WTC11 (cell line): ENCODE measurements at regions not wholly inside any gene's neighbourhood (a gene's known extent, or its start where the extent isn't known, plus 50 kb on each side); places are given as distances from the start of the nearest gene placed in this dataset.
"Not testable (repeated sequence)": the region's sequence is repeated elsewhere in the genome, so short reads cannot be mapped to it uniquely, and the experiment has no call there.

ENCODE experiments used
- ATAC-seq: fragments of 200-7000 bp; cut with Tn5 transposase; 2 replicates; pipeline ENCODE4 v1.10.0; 2021; ENCODE audit warnings: mild to moderate bottlenecking, moderate library complexity
- CTCF ChIA-PET: fragments of 300-600 bp; sonication (Branson Sonifier 250); formaldehyde crosslinking; loops from one replicate; lab custom pipeline; 2021; ENCODE audit warnings: antibody characterized with exemption; lab: Charles Lee
- POLR2A ChIA-PET: fragments of 350-600 bp; sonication (Branson Sonifier 250); formaldehyde crosslinking; loops from one replicate; lab custom pipeline; 2021; ENCODE audit warnings: antibody characterized with exemption; lab: Charles Lee
- DNase-seq: peaks from one replicate; pipeline ENCODE4 v3.0.0; 2021; ENCODE audit warnings: low spot score
- H3K27ac Mint-ChIP-seq: 2 replicates; pipeline ENCODE4 v1.8.0; 2021; ENCODE audit warnings: mixed read lengths
- H3K27me3 Mint-ChIP-seq: 2 replicates; pipeline ENCODE4 v1.8.0; 2021; ENCODE audit warnings: low read depth, mild to moderate bottlenecking, moderate library complexity, mixed read lengths
- H3K36me3 Mint-ChIP-seq: 2 replicates; pipeline ENCODE4 v1.8.0; 2021; ENCODE audit warnings: mixed read lengths
- H3K4me1 Mint-ChIP-seq: 2 replicates; pipeline ENCODE4 v1.8.0; 2022; ENCODE audit warnings: mixed read lengths
- H3K4me3 Mint-ChIP-seq: 2 replicates; pipeline ENCODE4 v1.8.0; 2021; ENCODE audit warnings: mild to moderate bottlenecking, moderate library complexity, mixed read lengths
- H3K9me3 Mint-ChIP-seq: 2 replicates; pipeline ENCODE4 v1.8.0; 2021; ENCODE audit warnings: mixed read lengths
- ATF6 ChIP-seq: sonication (generic); formaldehyde crosslinking; IDR thresholded peaks from 2 replicates; pipeline ENCODE4 v1.8.1; 2023; ENCODE audit warnings: mild to moderate bottlenecking, missing genetic modification reagents
- CREM ChIP-seq: sonication (generic); formaldehyde crosslinking; IDR thresholded peaks from 2 replicates; pipeline ENCODE4 v1.8.1; 2022; ENCODE audit warnings: mild to moderate bottlenecking, missing genetic modification reagents, moderate library complexity
- GABPB1 ChIP-seq: sonication (generic); formaldehyde crosslinking; IDR thresholded peaks from 2 replicates; pipeline ENCODE4 v1.8.1; 2023; ENCODE audit warnings: mild to moderate bottlenecking, missing genetic modification reagents
- GRHL2 ChIP-seq: fragments of 250-450 bp; sonication (Bioruptor Pico); IDR thresholded peaks from 2 replicates; pipeline ENCODE4 v1.8.0; 2022; ENCODE audit warnings: mild to moderate bottlenecking, moderate library complexity; ENCODE audit not compliant: insufficient replicate concordance, severe bottlenecking
- HMGXB4 ChIP-seq: sonication (generic); formaldehyde crosslinking; IDR thresholded peaks from 2 replicates; pipeline ENCODE4 v1.8.1; 2023; ENCODE audit warnings: mild to moderate bottlenecking, moderate library complexity, missing genetic modification reagents
- IRF2 ChIP-seq: sonication (generic); formaldehyde crosslinking; IDR thresholded peaks from 2 replicates; pipeline ENCODE4 v1.8.0; 2022; ENCODE audit warnings: low read depth, missing genetic modification reagents, borderline replicate concordance
- KAT7 ChIP-seq: sonication (generic); formaldehyde crosslinking; IDR thresholded peaks from 2 replicates; pipeline ENCODE4 v1.8.1; 2023; ENCODE audit warnings: missing genetic modification reagents, mild to moderate bottlenecking, borderline replicate concordance
- NFE2L1 ChIP-seq: sonication (generic); formaldehyde crosslinking; IDR thresholded peaks from 2 replicates; pipeline ENCODE4 v1.8.1; 2023; ENCODE audit warnings: missing genetic modification reagents
- NR1H2 ChIP-seq: sonication (generic); formaldehyde crosslinking; IDR thresholded peaks from 2 replicates; pipeline ENCODE4 v1.9.0; 2021; ENCODE audit warnings: mild to moderate bottlenecking, moderate library complexity, missing genetic modification reagents
- TCF7 ChIP-seq: sonication (generic); formaldehyde crosslinking; IDR thresholded peaks from 2 replicates; pipeline ENCODE4 v1.8.0; 2022; ENCODE audit warnings: mild to moderate bottlenecking, low read depth, missing genetic modification reagents, moderate library complexity
- TEAD1 ChIP-seq: sonication (generic); formaldehyde crosslinking; IDR thresholded peaks from 2 replicates; pipeline ENCODE4 v1.8.0; 2022; ENCODE audit warnings: mild to moderate bottlenecking, missing genetic modification reagents
- TP53 ChIP-seq: sonication (generic); formaldehyde crosslinking; IDR thresholded peaks from 2 replicates; pipeline ENCODE4 v1.8.1; 2023; ENCODE audit warnings: mild to moderate bottlenecking, missing genetic modification reagents
- ZMAT4 ChIP-seq: fragments of 250-450 bp; sonication (Bioruptor Pico); IDR thresholded peaks from 2 replicates; pipeline ENCODE4 v1.9.0; 2021; ENCODE audit warnings: mild to moderate bottlenecking
- ZNF138 ChIP-seq: sonication (generic); formaldehyde crosslinking; conservative IDR thresholded peaks from 2 replicates; pipeline ENCODE4 v1.8.1; 2022; ENCODE audit warnings: mild to moderate bottlenecking, moderate library complexity, missing genetic modification reagents
- ZNF317 ChIP-seq: sonication (generic); formaldehyde crosslinking; IDR thresholded peaks from 2 replicates; pipeline ENCODE4 v1.8.1; 2023; ENCODE audit warnings: low read depth, mild to moderate bottlenecking, moderate library complexity, missing genetic modification reagents, borderline replicate concordance
- ZNF423 ChIP-seq: fragments of 250-450 bp; sonication (Bioruptor Pico); IDR thresholded peaks from 2 replicates; pipeline ENCODE4 v2.1.2; 2022; ENCODE audit warnings: mild to moderate bottlenecking, moderate library complexity
- TF ChIP-seq, protein P1 (sequence below): sonication (generic); formaldehyde crosslinking; IDR thresholded peaks from 2 replicates; pipeline ENCODE4 v1.8.0; 2023; ENCODE audit warnings: mild to moderate bottlenecking, missing genetic modification reagents
- TF ChIP-seq, protein P2 (sequence below): sonication (generic); formaldehyde crosslinking; IDR thresholded peaks from 2 replicates; pipeline ENCODE4 v1.8.1; 2022; ENCODE audit warnings: mild to moderate bottlenecking, moderate library complexity, missing genetic modification reagents
- TF ChIP-seq, protein P3 (sequence below): sonication (generic); formaldehyde crosslinking; IDR thresholded peaks from 2 replicates; pipeline ENCODE4 v1.8.1; 2022; ENCODE audit warnings: missing genetic modification reagents, borderline replicate concordance
- TF ChIP-seq, protein P4 (sequence below): fragments of 250-450 bp; sonication (Bioruptor Pico); IDR thresholded peaks from 2 replicates; pipeline ENCODE4 v1.9.0; 2021; ENCODE audit warnings: mild to moderate bottlenecking, borderline replicate concordance

DNA sequence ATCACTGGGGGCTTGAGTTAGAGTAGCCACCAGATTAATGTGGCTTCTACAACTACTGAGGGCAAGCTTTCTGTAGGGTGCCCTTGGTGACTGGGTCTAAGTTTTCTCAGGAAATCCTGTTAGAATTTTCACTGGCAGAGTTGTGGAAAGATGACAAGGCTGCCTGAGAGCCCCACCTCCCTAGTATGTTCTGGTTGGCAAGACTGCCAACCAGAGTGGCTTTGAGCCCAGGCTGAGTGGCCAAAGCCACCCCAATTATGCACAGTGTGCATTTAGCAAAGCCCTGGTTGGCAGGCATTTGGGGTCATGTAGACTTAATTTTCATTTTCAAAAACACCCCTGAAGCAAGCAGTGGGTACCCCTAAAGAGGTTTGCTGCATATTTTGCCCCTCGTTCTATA is 136.7 kb upstream of the HAPLN1 start (continued):
- TF ChIP-seq, protein P1, sequence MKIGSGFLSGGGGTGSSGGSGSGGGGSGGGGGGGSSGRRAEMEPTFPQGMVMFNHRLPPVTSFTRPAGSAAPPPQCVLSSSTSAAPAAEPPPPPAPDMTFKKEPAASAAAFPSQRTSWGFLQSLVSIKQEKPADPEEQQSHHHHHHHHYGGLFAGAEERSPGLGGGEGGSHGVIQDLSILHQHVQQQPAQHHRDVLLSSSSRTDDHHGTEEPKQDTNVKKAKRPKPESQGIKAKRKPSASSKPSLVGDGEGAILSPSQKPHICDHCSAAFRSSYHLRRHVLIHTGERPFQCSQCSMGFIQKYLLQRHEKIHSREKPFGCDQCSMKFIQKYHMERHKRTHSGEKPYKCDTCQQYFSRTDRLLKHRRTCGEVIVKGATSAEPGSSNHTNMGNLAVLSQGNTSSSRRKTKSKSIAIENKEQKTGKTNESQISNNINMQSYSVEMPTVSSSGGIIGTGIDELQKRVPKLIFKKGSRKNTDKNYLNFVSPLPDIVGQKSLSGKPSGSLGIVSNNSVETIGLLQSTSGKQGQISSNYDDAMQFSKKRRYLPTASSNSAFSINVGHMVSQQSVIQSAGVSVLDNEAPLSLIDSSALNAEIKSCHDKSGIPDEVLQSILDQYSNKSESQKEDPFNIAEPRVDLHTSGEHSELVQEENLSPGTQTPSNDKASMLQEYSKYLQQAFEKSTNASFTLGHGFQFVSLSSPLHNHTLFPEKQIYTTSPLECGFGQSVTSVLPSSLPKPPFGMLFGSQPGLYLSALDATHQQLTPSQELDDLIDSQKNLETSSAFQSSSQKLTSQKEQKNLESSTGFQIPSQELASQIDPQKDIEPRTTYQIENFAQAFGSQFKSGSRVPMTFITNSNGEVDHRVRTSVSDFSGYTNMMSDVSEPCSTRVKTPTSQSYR (CRISPR knock-in tag) = no peak
- TF ChIP-seq NR1H2 (CRISPR knock-in tag) (no peak), ATF6 (CRISPR knock-in tag) (no peak), TP53 (CRISPR knock-in tag) (no peak)
- TF ChIP-seq, all 79 proteins: peak for 0

GRCh38 chr5:83856881-83857280 is 136.2 kb upstream of the HAPLN1 start:
- DNase-seq (no peak), ATAC-seq (no peak)
- POLR2A ChIA-PET = no interaction called here
- no peak overlapping the region for H3K4me3 Mint-ChIP-seq
- TF ChIP-seq NFE2L1 (CRISPR knock-in tag) (no peak), NR1H2 (CRISPR knock-in tag) (no peak), ZNF138 (CRISPR knock-in tag) (no peak), ZNF317 (CRISPR knock-in tag) (no peak), TP53 (CRISPR knock-in tag) (no peak), TCF7 (CRISPR knock-in tag) (no peak), CREM (CRISPR knock-in tag) (no peak), ZNF423 (CRISPR knock-in tag) (no peak), GRHL2 (no peak), ZMAT4 (CRISPR knock-in tag) (no peak), TEAD1 (no peak), HMGXB4 (no peak), KAT7 (CRISPR knock-in tag) (no peak), GABPB1 (CRISPR knock-in tag) (no peak), IRF2 (CRISPR knock-in tag) (no peak)
- TF ChIP-seq, protein P2, sequence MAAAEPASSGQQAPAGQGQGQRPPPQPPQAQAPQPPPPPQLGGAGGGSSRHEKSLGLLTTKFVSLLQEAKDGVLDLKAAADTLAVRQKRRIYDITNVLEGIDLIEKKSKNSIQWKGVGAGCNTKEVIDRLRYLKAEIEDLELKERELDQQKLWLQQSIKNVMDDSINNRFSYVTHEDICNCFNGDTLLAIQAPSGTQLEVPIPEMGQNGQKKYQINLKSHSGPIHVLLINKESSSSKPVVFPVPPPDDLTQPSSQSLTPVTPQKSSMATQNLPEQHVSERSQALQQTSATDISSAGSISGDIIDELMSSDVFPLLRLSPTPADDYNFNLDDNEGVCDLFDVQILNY (CRISPR knock-in tag) = no peak
- TF ChIP-seq, protein P3, sequence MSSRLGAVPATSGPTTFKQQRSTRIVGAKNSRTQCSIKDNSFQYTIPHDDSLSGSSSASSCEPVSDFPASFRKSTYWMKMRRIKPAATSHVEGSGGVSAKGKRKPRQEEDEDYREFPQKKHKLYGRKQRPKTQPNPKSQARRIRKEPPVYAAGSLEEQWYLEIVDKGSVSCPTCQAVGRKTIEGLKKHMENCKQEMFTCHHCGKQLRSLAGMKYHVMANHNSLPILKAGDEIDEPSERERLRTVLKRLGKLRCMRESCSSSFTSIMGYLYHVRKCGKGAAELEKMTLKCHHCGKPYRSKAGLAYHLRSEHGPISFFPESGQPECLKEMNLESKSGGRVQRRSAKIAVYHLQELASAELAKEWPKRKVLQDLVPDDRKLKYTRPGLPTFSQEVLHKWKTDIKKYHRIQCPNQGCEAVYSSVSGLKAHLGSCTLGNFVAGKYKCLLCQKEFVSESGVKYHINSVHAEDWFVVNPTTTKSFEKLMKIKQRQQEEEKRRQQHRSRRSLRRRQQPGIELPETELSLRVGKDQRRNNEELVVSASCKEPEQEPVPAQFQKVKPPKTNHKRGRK (CRISPR knock-in tag) = no peak
- TF ChIP-seq, protein P4, sequence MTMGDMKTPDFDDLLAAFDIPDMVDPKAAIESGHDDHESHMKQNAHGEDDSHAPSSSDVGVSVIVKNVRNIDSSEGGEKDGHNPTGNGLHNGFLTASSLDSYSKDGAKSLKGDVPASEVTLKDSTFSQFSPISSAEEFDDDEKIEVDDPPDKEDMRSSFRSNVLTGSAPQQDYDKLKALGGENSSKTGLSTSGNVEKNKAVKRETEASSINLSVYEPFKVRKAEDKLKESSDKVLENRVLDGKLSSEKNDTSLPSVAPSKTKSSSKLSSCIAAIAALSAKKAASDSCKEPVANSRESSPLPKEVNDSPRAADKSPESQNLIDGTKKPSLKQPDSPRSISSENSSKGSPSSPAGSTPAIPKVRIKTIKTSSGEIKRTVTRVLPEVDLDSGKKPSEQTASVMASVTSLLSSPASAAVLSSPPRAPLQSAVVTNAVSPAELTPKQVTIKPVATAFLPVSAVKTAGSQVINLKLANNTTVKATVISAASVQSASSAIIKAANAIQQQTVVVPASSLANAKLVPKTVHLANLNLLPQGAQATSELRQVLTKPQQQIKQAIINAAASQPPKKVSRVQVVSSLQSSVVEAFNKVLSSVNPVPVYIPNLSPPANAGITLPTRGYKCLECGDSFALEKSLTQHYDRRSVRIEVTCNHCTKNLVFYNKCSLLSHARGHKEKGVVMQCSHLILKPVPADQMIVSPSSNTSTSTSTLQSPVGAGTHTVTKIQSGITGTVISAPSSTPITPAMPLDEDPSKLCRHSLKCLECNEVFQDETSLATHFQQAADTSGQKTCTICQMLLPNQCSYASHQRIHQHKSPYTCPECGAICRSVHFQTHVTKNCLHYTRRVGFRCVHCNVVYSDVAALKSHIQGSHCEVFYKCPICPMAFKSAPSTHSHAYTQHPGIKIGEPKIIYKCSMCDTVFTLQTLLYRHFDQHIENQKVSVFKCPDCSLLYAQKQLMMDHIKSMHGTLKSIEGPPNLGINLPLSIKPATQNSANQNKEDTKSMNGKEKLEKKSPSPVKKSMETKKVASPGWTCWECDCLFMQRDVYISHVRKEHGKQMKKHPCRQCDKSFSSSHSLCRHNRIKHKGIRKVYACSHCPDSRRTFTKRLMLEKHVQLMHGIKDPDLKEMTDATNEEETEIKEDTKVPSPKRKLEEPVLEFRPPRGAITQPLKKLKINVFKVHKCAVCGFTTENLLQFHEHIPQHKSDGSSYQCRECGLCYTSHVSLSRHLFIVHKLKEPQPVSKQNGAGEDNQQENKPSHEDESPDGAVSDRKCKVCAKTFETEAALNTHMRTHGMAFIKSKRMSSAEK (CRISPR knock-in tag) = no peak
- TF ChIP-seq, all 79 proteins: peak for 0
- H3K27ac Mint-ChIP-seq = no peak overlapping the region
- no peaks in the 10 kb centered on the region for H3K36me3 Mint-ChIP-seq
- no peaks in the 10 kb centered on the region for H3K9me3 Mint-ChIP-seq
- H3K4me1 Mint-ChIP-seq = 0 out of 2 replicates have a peak, but pooled peaks cover 5% of the 10 kb centered on the region
- CTCF ChIA-PET = interaction anchor here (0.7 kb wide), 1 partner anchor 71 kb away, joined by 3 read pairs; no protein-coding TSS in a partner anchor
- H3K27me3 Mint-ChIP-seq = no peaks in the 10 kb centered on the region

- POLR2A ChIA-PET, ATAC-seq, CTCF ChIA-PET, H3K27ac Mint-ChIP-seq, H3K36me3 Mint-ChIP-seq, DNase-seq, H3K4me1 Mint-ChIP-seq, H3K27me3 Mint-ChIP-seq, H3K9me3 Mint-ChIP-seq, H3K4me3 Mint-ChIP-seq: not testable (repeated sequence)
These were observed 129.8 kb upstream of the HAPLN1 start for GRCh38 chr5:83850412-83850811.
